Activated CD4-positive, CD25-positive, alpha-beta regulatory T cell treated with anti-CD3 and anti-CD28 coated beads, Interleukin-2, amount 50 U/mL, for 24 hours (primary cell): ENCODE measurements at regions not wholly inside any gene's neighbourhood (a gene's known extent, or its start where the extent isn't known, plus 50 kb on each side); places are given as distances from the start of the nearest gene placed in this dataset.
"Not testable (repeated sequence)": the region's sequence is repeated elsewhere in the genome, so short reads cannot be mapped to it uniquely, and the experiment has no call there.

ENCODE experiments used
- ATAC-seq, 2 donors: fragments of 150-1000 bp; cut with Tn5 transposase; one replicate each; pipeline ENCODE4 v1.10.0; 2021; ENCODE audit warnings: mild to moderate bottlenecking in 1 of 2, moderate library complexity in 1 of 2

GRCh38 chr10:2049560-2049959 is 312.2 kb upstream of the ADARB2 start:
- no peak for ATAC-seq

- peak in 1 of 2 donors; percentile 56 for ATAC-seq
These were observed 311.1 kb upstream of the ADARB2 start for GRCh38 chr10:2048337-2048973.

GRCh38 chr10:2047679-2048078 is 310.4 kb upstream of the ADARB2 start:
- ATAC-seq, result no peak

GRCh38 chr10:2043379-2043778 is 306.1 kb upstream of the ADARB2 start:
- ATAC-seq, result no peak

GRCh38 chr10:2038036-2038435 is 300.7 kb upstream of the ADARB2 start:
- ATAC-seq, result no peak

GRCh38 chr10:2037246-2037645 is 299.9 kb upstream of the ADARB2 start:
- ATAC-seq, result no peak

- ATAC-seq, result no peak
These were observed 298.9 kb upstream of the ADARB2 start for GRCh38 chr10:2036209-2036608.

- ATAC-seq, result no peak
These were observed 292.7 kb upstream of the ADARB2 start for GRCh38 chr10:2030046-2030445.

GRCh38 chr10:2026936-2027335 is 289.6 kb upstream of the ADARB2 start:
- no peak for ATAC-seq

GRCh38 chr10:2024750-2025149 is 287.4 kb upstream of the ADARB2 start:
- not testable (repeated sequence) for ATAC-seq

GRCh38 chr10:2023687-2024086 is 286.4 kb upstream of the ADARB2 start:
- ATAC-seq, result no peak

GRCh38 chr10:2022401-2022800 is 285.1 kb upstream of the ADARB2 start:
- ATAC-seq, result no peak

- no peak for ATAC-seq
These were observed 283.5 kb upstream of the ADARB2 start for GRCh38 chr10:2020836-2021235.

GRCh38 chr10:2019803-2020202 is 282.5 kb upstream of the ADARB2 start:
- ATAC-seq, result no peak

- no peak for ATAC-seq
These were observed 282.0 kb upstream of the ADARB2 start for GRCh38 chr10:2019281-2019680.

GRCh38 chr10:2014541-2014940 is 277.2 kb upstream of the ADARB2 start:
- no peak for ATAC-seq

- ATAC-seq, result no peak
These were observed 274.9 kb upstream of the ADARB2 start for GRCh38 chr10:2012209-2012608.

GRCh38 chr10:2011106-2011716 is 273.9 kb upstream of the ADARB2 start:
- no peak for ATAC-seq

- peak in 1 of 2 donors; percentile 41 for ATAC-seq
These were observed 268.2 kb upstream of the ADARB2 start for GRCh38 chr10:2005546-2005945.

GRCh38 chr10:1992930-1993329 is 255.6 kb upstream of the ADARB2 start:
- ATAC-seq, result no peak

GRCh38 chr10:1989090-1989489 is 251.8 kb upstream of the ADARB2 start:
- ATAC-seq, result no peak

- no peak for ATAC-seq
These were observed 244.7 kb upstream of the ADARB2 start for GRCh38 chr10:1981976-1982375.

- ATAC-seq, result no peak
These were observed 243.1 kb upstream of the ADARB2 start for GRCh38 chr10:1980459-1980858.

GRCh38 chr10:1978584-1978983 is 241.3 kb upstream of the ADARB2 start:
- no peak for ATAC-seq

- no peak for ATAC-seq
These were observed 240.1 kb upstream of the ADARB2 start for GRCh38 chr10:1977461-1977860.
